ENCODE measurements at regions not wholly inside any gene's neighbourhood (a gene's known extent, or its start where the extent isn't known, plus 50 kb on each side); places are given as distances from the start of the nearest gene placed in this dataset.

GRCh38 chr11:134532921-134533421 is 120.9 kb upstream of the B3GAT1 start:
- Histone ChIP-seq H3K9ac (replicated peaks in 1 of 4; ENCODE audit: extremely low read depth in 1 of 4, low read depth in 3 of 4, low read length in 3 of 4) (no peak overlapping the region), H3K27me3 (replicated peaks in 1 of 4; ENCODE audit: control insufficient read depth in 3 of 4, extremely low read depth in 1 of 4, insufficient read depth in 3 of 4, low read length in 3 of 4) (no peaks in the 10 kb centered on the region; a peak in 1 of 7 replicates), H3K23me2 (ENCODE audit: low read depth, low read length) (no peaks in the 10 kb centered on the region), H3K14ac (ENCODE audit: insufficient read length) (no peak overlapping the region), H2BK12ac (ENCODE audit: low read depth, low read length) (no peak overlapping the region), H2AK5ac (ENCODE audit: low read depth, low read length) (no peak overlapping the region), H3K18ac (ENCODE audit: extremely low read depth, low read length) (no peak overlapping the region; the same call in 1 of the 2 replicates), H4K5ac (ENCODE audit: insufficient read length, low read depth, low read length) (no peak overlapping the region), H2BK5ac (ENCODE audit: low read depth, low read length) (no peak overlapping the region), H3K23ac (ENCODE audit: insufficient read length) (no peak overlapping the region), H3K27ac (ENCODE audit: low read depth, low read length) (no peak overlapping the region), H4K91ac (replicated peaks; ENCODE audit: insufficient read length, low read length) (no peak overlapping the region), H3K4me1 (replicated peaks in 1 of 4; ENCODE audit: control insufficient read depth in 3 of 4, insufficient read depth in 4 of 4, low read length in 3 of 4) (peaks cover 0 to 8% (median 2%) of the 10 kb centered on the region in 4 experiments; a peak in 2 of 7 replicates), H4K20me1 (replicated peaks in 1 of 2; ENCODE audit: control insufficient read depth in 1 of 2, insufficient read depth in 2 of 2, low read length in 2 of 2) (no peaks in the 10 kb centered on the region), H3K4me2 (ENCODE audit: insufficient read depth in 1 of 2, low read depth in 2 of 2, low read length in 2 of 2) (no peak overlapping the region), H3K4ac (replicated peaks; ENCODE audit: insufficient read length, low read depth, low read length) (no peak overlapping the region), H3K79me1 (ENCODE audit: low read depth, low read length) (no peaks in the 10 kb centered on the region), H2AFZ (ENCODE audit: low read length) (no peak overlapping the region), H3K9me3 (ENCODE audit: insufficient read depth in 2 of 2, low read depth in 1 of 2, low read length in 1 of 2) (no peaks in the 10 kb centered on the region), H3K4me3 (ENCODE audit: extremely low read depth in 1 of 4, insufficient read depth in 2 of 4, low read depth in 3 of 4, low read length in 4 of 4) (no peak overlapping the region), H2BK15ac (ENCODE audit: low read length) (no peak overlapping the region), H4K8ac (ENCODE audit: extremely low read depth, insufficient read depth, low read length) (no peak overlapping the region), H2BK120ac (replicated peaks; ENCODE audit: low read depth, low read length) (no peak overlapping the region), H3K79me2 (ENCODE audit: control insufficient read depth in 1 of 2, insufficient read depth in 2 of 2, low read length in 2 of 2) (no peaks in the 10 kb centered on the region), H3K56ac (replicated peaks; ENCODE audit: insufficient read length, low read depth, low read length) (no peak overlapping the region), H2BK20ac (ENCODE audit: low read length) (no peak overlapping the region), H3K36me3 (ENCODE audit: control insufficient read depth in 2 of 4, insufficient read depth in 4 of 4, low read length in 3 of 4) (no peaks in the 10 kb centered on the region)
- POLR2A ChIA-PET (ENCODE audit: partially characterized antibody), result interaction anchor here (1.9 kb wide), 1 partner anchor 10 kb away, joined by 4 read pairs; no protein-coding TSS in a partner anchor
- CTCF ChIA-PET (ENCODE audit: partially characterized antibody), result interaction anchor here (1.4 kb wide), 1 partner anchor 16 kb away, joined by 4 read pairs; no protein-coding TSS in a partner anchor
- 88% methylated on average over 9 of the region's 13 CpGs; no CpG with 5 or more reads in 1 of the 2 experiments for WGBS, 2 experiments (ENCODE audit: extremely low coverage in 1 of 2, insufficient coverage in 1 of 2, insufficient read length in 1 of 2, insufficient replicate concordance in 2 of 2, low coverage in 1 of 2, low lambda C conversion rate in 2 of 2, missing lambda C conversion rate in 1 of 2)
- DNase-seq (ENCODE audit: low read depth in 1 of 2, low spot score in 2 of 2), result peak in 1 of 2 experiments; percentile 41
- no peak for FAIRE-seq
- TF ChIP-seq SUZ12 (IDR thresholded peaks at IDR 0.05; ENCODE audit: low read length), result no peak
- no peak for TF ChIP-seq CEBPB (IDR thresholded peaks at IDR 0.05; ENCODE audit: low read depth, low read length)
- TF ChIP-seq NRF1 (IDR thresholded peaks at IDR 0.05; ENCODE audit: low read depth, low read length), result no peak
- TF ChIP-seq E2F6 (IDR thresholded peaks at IDR 0.05), result no peak
- no peak for TF ChIP-seq PHF8 (conservative IDR thresholded peaks at IDR 0.05; ENCODE audit: low read depth, low read length)
- TF ChIP-seq ATF2 (IDR thresholded peaks at IDR 0.05; ENCODE audit: low read length), result no peak
- no peak for TF ChIP-seq POLR2AphosphoS5 (IDR thresholded peaks at IDR 0.05; ENCODE audit: low read depth, low read length)
- TF ChIP-seq HDAC6 (IDR thresholded peaks at IDR 0.05; ENCODE audit: low read depth, low read length), result no peak
- no peak for TF ChIP-seq CTBP2 (IDR thresholded peaks at IDR 0.05; ENCODE audit: borderline replicate concordance, insufficient read depth, insufficient read length, low read length)
- TF ChIP-seq POU5F1 (IDR thresholded peaks at IDR 0.05; ENCODE audit: low read depth, low read length), result no peak
- no peak for TF ChIP-seq GTF2F1 (IDR thresholded peaks at IDR 0.05; ENCODE audit: borderline replicate concordance, low read depth, low read length)
